Kidney (tissue), 13 donors: ENCODE measurements at regions not wholly inside any gene's neighbourhood (a gene's known extent, or its start where the extent isn't known, plus 50 kb on each side); places are given as distances from the start of the nearest gene placed in this dataset.

Experiments
- DNase-seq, 5 donors: peaks; one replicate each; pipeline ENCODE4 v3.0.0-alpha.2; 2013 to 2020
- FAIRE-seq: peaks from 2 replicates; lab custom pipeline; 2012; peaks lifted over from hg19 to GRCh38; lab: Jason Lieb, UNC
- H3K27ac ChIP-seq, 2 donors: one replicate each; pipeline ENCODE4 v1.7.0; 2013; ENCODE audit warnings: low read depth in 2 of 2, low read length in 2 of 2, inconsistent platforms in 1 of 2
- H3K27me3 ChIP-seq: one replicate; pipeline ENCODE4 v1.7.1; 2013; ENCODE audit warnings: low read length, inconsistent platforms; ENCODE audit not compliant: control insufficient read depth, insufficient read depth
- H3K36me3 ChIP-seq, 3 donors: one replicate each; pipeline versions ENCODE4 v1.7.0 to v1.7.1; 2013; ENCODE audit warnings: low read length in 3 of 3, control low read depth in 1 of 3, inconsistent platforms in 1 of 3; ENCODE audit not compliant: insufficient read depth in 3 of 3, control insufficient read depth in 2 of 3
- H3K4me1 ChIP-seq, 3 donors: one replicate each; pipeline versions ENCODE4 v1.7.0 to v1.7.1; 2013; ENCODE audit warnings: low read length in 3 of 3, inconsistent platforms in 1 of 3, low read depth in 1 of 3; ENCODE audit not compliant: control insufficient read depth in 2 of 3, insufficient read depth in 2 of 3
- H3K4me3 ChIP-seq, 3 donors: one replicate each; pipeline versions ENCODE4 v1.7.0 to v1.8.1; 2013; ENCODE audit warnings: low read length in 3 of 3, control low read depth in 1 of 3, inconsistent platforms in 1 of 3
- H3K9ac ChIP-seq, 3 donors: one replicate each; pipeline versions ENCODE4 v1.7.0 to v1.7.1; 2013; ENCODE audit warnings: low read length in 3 of 3, control low read depth in 1 of 3, inconsistent platforms in 1 of 3
- H3K9me3 ChIP-seq, 3 donors: one replicate each; pipeline versions ENCODE4 v1.7.0 to v1.7.1; 2013; ENCODE audit warnings: low read length in 3 of 3, control low read depth in 1 of 3, inconsistent platforms in 1 of 3; ENCODE audit not compliant: control insufficient read depth in 2 of 3, insufficient read depth in 1 of 3
- intact Hi-C: fragments of 100-400 bp; cut with DNase I; formaldehyde crosslinking; loops from one replicate; pipeline ENCODE4 v1.11.1; 2022
- TF ChIP-seq, protein P1 (sequence below): IDR thresholded peaks from 3 replicates; pipeline ENCODE4 v1.5.1; 2012; ENCODE audit warnings: mild to moderate bottlenecking, moderate library complexity, borderline replicate concordance; ENCODE audit not compliant: insufficient read depth; ENCODE audit errors: extremely low read depth
- donor health status: control.
- donor health status: control.
- donor health status: control.
- donor health status: control.
- donor health status: control.
- donor health status: DM: yes; HTN: yes; CAD: no.
- donor health status: Normal renal cell carcinoma (clear cell type).

DNA sequence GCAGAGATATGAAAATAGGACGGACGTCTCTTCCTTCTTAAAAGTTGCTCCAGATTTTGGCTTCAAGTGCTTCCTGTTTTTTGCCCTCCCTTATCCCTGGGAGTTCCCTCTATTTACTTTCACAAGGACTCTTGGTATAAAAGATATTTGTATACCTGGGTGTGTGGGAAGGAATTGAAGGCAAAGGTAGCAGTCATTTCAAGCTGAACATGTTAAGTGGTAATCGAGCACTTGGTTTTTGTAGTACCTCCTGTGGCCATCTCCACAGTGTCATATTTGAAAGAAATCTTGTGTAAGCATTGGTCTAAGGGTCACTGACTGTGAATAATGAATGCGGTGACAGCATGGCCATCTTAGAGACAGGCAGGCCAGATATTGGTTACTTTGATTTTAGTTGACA is 593.6 kb downstream of the MTRR start:
- Histone ChIP-seq H3K9ac (no peak overlapping the region), H3K36me3 (peaks cover 3 to 4% (median 4%) of the 10 kb centered on the region in 3 donors), H3K27me3 (no peaks in the 10 kb centered on the region), H3K4me1 (no peaks in the 10 kb centered on the region), H3K9me3 (no peaks in the 10 kb centered on the region), H3K4me3 (no peak overlapping the region), H3K27ac (no peak overlapping the region)
- FAIRE-seq = no peak
- intact Hi-C loops = no loop called here
- DNase-seq = no peak
- TF ChIP-seq, protein P1, sequence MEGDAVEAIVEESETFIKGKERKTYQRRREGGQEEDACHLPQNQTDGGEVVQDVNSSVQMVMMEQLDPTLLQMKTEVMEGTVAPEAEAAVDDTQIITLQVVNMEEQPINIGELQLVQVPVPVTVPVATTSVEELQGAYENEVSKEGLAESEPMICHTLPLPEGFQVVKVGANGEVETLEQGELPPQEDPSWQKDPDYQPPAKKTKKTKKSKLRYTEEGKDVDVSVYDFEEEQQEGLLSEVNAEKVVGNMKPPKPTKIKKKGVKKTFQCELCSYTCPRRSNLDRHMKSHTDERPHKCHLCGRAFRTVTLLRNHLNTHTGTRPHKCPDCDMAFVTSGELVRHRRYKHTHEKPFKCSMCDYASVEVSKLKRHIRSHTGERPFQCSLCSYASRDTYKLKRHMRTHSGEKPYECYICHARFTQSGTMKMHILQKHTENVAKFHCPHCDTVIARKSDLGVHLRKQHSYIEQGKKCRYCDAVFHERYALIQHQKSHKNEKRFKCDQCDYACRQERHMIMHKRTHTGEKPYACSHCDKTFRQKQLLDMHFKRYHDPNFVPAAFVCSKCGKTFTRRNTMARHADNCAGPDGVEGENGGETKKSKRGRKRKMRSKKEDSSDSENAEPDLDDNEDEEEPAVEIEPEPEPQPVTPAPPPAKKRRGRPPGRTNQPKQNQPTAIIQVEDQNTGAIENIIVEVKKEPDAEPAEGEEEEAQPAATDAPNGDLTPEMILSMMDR = no peak

GRCh38 chr5:8470489-8470888 is 601.5 kb downstream of the MTRR start:
- TF ChIP-seq, protein P1 = no peak
- Histone ChIP-seq H3K9ac (no peak overlapping the region), H3K9me3 (no peaks in the 10 kb centered on the region), H3K4me1 (no peaks in the 10 kb centered on the region), H3K4me3 (no peak overlapping the region), H3K27me3 (no peaks in the 10 kb centered on the region), H3K27ac (no peak overlapping the region), H3K36me3 (no peaks in the 10 kb centered on the region)
- FAIRE-seq (no peak), DNase-seq (no peak)
- intact Hi-C loops = no loop called here

- H3K9ac ChIP-seq = no peak overlapping the region
- intact Hi-C loops = no loop called here
- FAIRE-seq (no peak), DNase-seq (no peak)
- no peaks in the 10 kb centered on the region for H3K9me3 ChIP-seq
- no peaks in the 10 kb centered on the region for H3K27me3 ChIP-seq
- no peaks in the 10 kb centered on the region for H3K4me1 ChIP-seq
- no peak overlapping the region for H3K27ac ChIP-seq
- H3K36me3 ChIP-seq = no peaks in the 10 kb centered on the region
- H3K4me3 ChIP-seq = no peak overlapping the region
- TF ChIP-seq, protein P1 = no peak
Observed at GRCh38 chr5:8471581-8471980, 602.6 kb downstream of the MTRR start.

- no peak overlapping the region for H3K9ac ChIP-seq
- H3K4me1 ChIP-seq = no peaks in the 10 kb centered on the region
- FAIRE-seq = no peak
- no peaks in the 10 kb centered on the region for H3K27me3 ChIP-seq
- no peak overlapping the region for H3K4me3 ChIP-seq
- H3K9me3 ChIP-seq = no peaks in the 10 kb centered on the region
- intact Hi-C loops = no loop called here
- H3K36me3 ChIP-seq = no peaks in the 10 kb centered on the region
- H3K27ac ChIP-seq = no peak overlapping the region
- TF ChIP-seq, protein P1 = no peak
- no peak for DNase-seq
Observed at GRCh38 chr5:8473016-8473415, 604.1 kb downstream of the MTRR start.
